Peyer's patch (tissue), 4 donors: ENCODE measurements at regions not wholly inside any gene's neighbourhood (a gene's known extent, or its start where the extent isn't known, plus 50 kb on each side); places are given as distances from the start of the nearest gene placed in this dataset.

Experiments used
- CTCF ChIP-seq, 6 experiments: fragments of 450-650 bp in 4 of 6; fragments of 200-600 bp in 2 of 6; sonication (generic) in 1 of 6; IDR thresholded peaks; one replicate each; pipeline ENCODE4 v1.5.1; 2017 to 2019; ENCODE audit warnings: antibody characterized with exemption in 6 of 6, mild to moderate bottlenecking in 3 of 6, moderate library complexity in 1 of 6
- POLR2A ChIP-seq, 2 donors: fragments of 450-650 bp; IDR thresholded peaks; one replicate each; pipeline ENCODE4 v1.5.1; 2017; ENCODE audit warnings: antibody characterized with exemption in 2 of 2, mild to moderate bottlenecking in 2 of 2, moderate library complexity in 2 of 2

GRCh38 chr5:89105836-89106235 is 222.9 kb upstream of the MEF2C start:
- no peak for TF ChIP-seq CTCF (IDR thresholded peaks at IDR 0.05)
- no peak for TF ChIP-seq POLR2A (IDR thresholded peaks at IDR 0.05)
